Cardiac muscle cell (in vitro differentiated cells and primary cell): ENCODE measurements at regions not wholly inside any gene's neighbourhood (a gene's known extent, or its start where the extent isn't known, plus 50 kb on each side); places are given as distances from the start of the nearest gene placed in this dataset.

Source experiments
- DNase-seq, 2 donors: peaks; one replicate each; pipeline versions ENCODE4 v3.0.0 to v3.0.0-alpha.2; 2010 to 2017; ENCODE audit warnings: low read depth in 1 of 2, low spot score in 1 of 2
- H3K27ac ChIP-seq: fragments of 200-600 bp; sonication (generic); 2 replicates; pipeline ENCODE4 v1.5.1; 2016
- H3K27me3 ChIP-seq: fragments of 200-600 bp; sonication (generic); 2 replicates; pipeline ENCODE4 v1.6.0; 2016; ENCODE audit warnings: control low read depth
- H3K36me3 ChIP-seq: fragments of 200-600 bp; sonication (generic); 2 replicates; pipeline ENCODE4 v1.5.1; 2016; ENCODE audit warnings: control low read depth
- H3K4me1 ChIP-seq: fragments of 200-600 bp; sonication (generic); 2 replicates; pipeline ENCODE4 v1.8.1; 2017; ENCODE audit warnings: low read depth, mild to moderate bottlenecking, mixed run types
- H3K4me3 ChIP-seq: fragments of 200-600 bp; sonication (generic); 2 replicates; pipeline ENCODE4 v1.5.1; 2016; ENCODE audit warnings: mild to moderate bottlenecking
- H3K9me3 ChIP-seq: fragments of 200-600 bp; sonication (generic); 2 replicates; pipeline ENCODE4 v1.5.1; 2017; ENCODE audit warnings: low read depth, mild to moderate bottlenecking, control low read depth
- TF ChIP-seq, protein P1 (sequence below): IDR thresholded peaks from 2 replicates; pipeline ENCODE4 v1.5.1; 2012; ENCODE audit warnings: low read depth, mild to moderate bottlenecking, low read length

DNA sequence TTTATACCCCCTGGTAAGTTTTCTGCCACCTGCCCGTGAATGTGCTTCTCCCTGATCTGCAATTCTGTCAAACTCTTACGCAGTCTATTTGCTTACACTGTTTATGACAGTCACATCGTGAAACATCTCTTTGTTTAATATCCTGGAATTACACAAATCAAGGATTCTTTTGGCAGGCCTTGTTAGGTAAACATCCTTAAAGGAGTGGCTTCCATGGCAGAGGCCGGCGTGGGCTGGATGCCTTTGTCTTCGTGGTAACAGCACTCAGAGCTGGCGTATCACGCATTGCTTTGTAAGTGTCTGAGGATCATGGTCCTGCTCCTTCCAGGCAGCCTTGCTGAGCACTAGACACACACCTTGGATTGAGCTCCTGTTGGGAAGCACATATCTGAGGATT is 145.7 kb downstream of the IRX1 start:
- DNase-seq, result no peak
- no peaks in the 10 kb centered on the region for H3K9me3 ChIP-seq
- H3K27ac ChIP-seq, result no peak overlapping the region
- H3K27me3 ChIP-seq, result no peaks in the 10 kb centered on the region
- H3K4me3 ChIP-seq, result no peak overlapping the region
- H3K36me3 ChIP-seq, result no peaks in the 10 kb centered on the region
- TF ChIP-seq, protein P1, sequence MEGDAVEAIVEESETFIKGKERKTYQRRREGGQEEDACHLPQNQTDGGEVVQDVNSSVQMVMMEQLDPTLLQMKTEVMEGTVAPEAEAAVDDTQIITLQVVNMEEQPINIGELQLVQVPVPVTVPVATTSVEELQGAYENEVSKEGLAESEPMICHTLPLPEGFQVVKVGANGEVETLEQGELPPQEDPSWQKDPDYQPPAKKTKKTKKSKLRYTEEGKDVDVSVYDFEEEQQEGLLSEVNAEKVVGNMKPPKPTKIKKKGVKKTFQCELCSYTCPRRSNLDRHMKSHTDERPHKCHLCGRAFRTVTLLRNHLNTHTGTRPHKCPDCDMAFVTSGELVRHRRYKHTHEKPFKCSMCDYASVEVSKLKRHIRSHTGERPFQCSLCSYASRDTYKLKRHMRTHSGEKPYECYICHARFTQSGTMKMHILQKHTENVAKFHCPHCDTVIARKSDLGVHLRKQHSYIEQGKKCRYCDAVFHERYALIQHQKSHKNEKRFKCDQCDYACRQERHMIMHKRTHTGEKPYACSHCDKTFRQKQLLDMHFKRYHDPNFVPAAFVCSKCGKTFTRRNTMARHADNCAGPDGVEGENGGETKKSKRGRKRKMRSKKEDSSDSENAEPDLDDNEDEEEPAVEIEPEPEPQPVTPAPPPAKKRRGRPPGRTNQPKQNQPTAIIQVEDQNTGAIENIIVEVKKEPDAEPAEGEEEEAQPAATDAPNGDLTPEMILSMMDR, result no peak
- no peaks in the 10 kb centered on the region for H3K4me1 ChIP-seq

DNA sequence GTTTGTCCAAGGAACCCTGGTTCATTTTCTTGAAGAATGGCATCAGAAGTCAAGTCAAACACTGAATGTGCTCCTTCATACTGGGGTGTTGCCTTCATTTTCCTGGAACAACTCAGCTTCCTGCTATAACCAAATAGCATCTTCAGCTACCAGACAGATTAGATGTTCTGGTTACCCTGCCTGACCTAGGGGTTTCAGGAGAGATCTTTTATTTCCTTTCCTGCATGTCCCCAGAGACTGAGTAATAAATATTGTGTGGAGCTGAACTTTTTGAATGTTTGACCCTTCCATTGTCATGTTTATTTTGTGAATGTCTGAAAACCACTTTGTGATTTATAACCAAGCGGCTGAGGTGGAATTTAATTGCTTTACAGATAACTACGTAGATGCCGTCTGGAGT is 147.1 kb downstream of the IRX1 start:
- Histone ChIP-seq H3K27me3 (no peaks in the 10 kb centered on the region), H3K4me3 (no peak overlapping the region), H3K27ac (no peak overlapping the region), H3K4me1 (no peaks in the 10 kb centered on the region), H3K36me3 (no peaks in the 10 kb centered on the region), H3K9me3 (no peaks in the 10 kb centered on the region)
- DNase-seq, result no peak
- TF ChIP-seq, protein P1, result no peak

DNA sequence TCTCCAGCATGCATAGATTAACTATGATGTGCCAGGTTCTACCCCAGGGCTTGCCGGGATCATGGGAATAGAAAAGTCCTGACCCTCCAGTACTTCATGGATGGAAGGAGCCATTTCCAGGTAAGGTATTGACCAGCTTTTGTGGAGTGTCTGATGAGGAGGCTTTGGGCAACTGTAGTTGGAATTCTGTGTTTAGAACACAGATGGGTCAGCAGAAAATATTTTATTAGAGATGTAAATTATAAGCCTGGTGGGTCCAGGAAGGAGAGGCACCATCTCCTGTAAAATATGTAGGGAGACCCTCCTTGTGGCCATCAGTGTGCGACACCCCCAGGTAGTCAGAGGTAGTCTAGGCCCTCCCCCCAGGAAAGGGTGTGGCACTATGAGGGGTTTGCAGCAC is 156.2 kb downstream of the IRX1 start:
- Histone ChIP-seq H3K9me3 (no peaks in the 10 kb centered on the region), H3K27me3 (no peaks in the 10 kb centered on the region), H3K4me1 (no peaks in the 10 kb centered on the region), H3K4me3 (no peak overlapping the region), H3K27ac (no peak overlapping the region), H3K36me3 (no peaks in the 10 kb centered on the region)
- TF ChIP-seq, protein P1, result no peak
- DNase-seq, result no peak

DNA sequence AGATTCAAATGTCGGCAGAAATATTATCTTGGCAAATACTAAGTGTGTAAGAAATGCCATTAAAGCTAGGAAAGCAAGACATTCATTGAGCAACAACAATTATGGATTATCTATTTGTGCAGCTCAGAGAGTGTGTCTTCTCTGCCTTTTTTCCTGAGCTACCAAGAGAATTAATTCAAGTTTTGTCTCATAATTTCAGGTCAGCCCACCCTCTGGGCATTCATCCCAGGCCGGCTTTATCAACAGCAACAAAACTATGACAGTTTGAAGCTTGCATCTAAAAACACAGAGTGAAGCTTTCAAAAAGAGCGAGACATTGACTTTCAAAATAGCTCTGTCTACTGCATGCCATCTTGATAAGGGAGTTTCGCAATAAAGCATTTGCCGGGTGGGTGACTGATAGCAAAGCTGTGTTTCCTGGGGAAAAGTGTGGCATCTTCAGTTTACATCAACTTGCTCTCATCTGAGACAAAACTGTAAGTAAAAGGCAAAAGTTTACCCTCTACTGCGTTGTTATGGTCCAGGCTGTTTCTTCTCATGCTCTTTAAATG is 182.4 kb downstream of the IRX1 start:
- Histone ChIP-seq H3K4me3 (no peak overlapping the region), H3K4me1 (peaks cover 8% of the 10 kb centered on the region), H3K9me3 (no peaks in the 10 kb centered on the region), H3K27ac (no peak overlapping the region), H3K27me3 (no peaks in the 10 kb centered on the region), H3K36me3 (no peaks in the 10 kb centered on the region)
- no peak for DNase-seq
- TF ChIP-seq, protein P1, result no peak

DNA sequence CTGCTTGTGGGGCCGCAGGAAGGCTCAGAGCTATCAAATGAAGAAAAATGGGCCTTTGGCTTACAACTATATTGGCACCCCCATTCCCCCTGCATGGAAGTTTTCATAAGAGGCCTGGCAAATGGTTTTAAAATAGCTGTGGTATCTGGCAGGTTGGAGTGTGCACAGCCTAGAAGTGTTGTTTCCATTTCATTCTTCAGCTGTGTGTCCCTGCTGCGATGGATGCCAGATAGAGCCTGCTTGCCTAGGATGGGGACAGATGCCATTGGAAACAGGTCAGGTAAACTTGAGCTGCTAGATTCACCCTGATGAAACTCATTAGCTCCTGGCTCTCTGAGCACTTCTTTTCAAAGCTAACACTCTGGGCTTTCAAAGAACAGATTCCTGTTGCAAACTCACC is 183.3 kb downstream of the IRX1 start:
- no peaks in the 10 kb centered on the region for H3K27me3 ChIP-seq
- peaks cover 8% of the 10 kb centered on the region for H3K4me1 ChIP-seq
- H3K27ac ChIP-seq, result no peak overlapping the region
- DNase-seq, result peak in 1 of 2 donors; percentile 8
- H3K9me3 ChIP-seq, result no peaks in the 10 kb centered on the region
- H3K36me3 ChIP-seq, result no peaks in the 10 kb centered on the region
- TF ChIP-seq, protein P1, result no peak
- H3K4me3 ChIP-seq, result no peak overlapping the region

DNA sequence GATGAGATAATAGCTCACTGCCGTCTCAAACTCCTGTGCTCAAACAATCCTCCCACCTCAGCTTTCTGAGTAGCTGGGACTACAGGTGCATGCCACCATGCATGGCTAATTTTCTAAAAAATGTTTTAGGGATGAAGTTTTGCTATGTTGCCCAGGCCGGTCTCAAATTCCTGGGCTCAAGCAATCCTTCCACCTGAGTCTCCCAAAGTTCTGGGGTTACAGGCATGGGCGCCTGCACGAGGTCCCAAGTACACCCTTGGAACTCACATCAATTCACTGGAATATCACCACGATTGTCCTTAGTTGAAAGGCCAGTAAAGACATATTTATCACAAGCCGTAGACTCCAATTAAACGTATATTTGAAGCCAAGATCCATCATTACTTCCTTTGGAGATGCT is 184.6 kb downstream of the IRX1 start:
- H3K4me3 ChIP-seq, result no peak overlapping the region
- no peaks in the 10 kb centered on the region for H3K36me3 ChIP-seq
- TF ChIP-seq, protein P1, result no peak
- no peaks in the 10 kb centered on the region for H3K27me3 ChIP-seq
- no peak for DNase-seq
- no peaks in the 10 kb centered on the region for H3K9me3 ChIP-seq
- H3K4me1 ChIP-seq, result peaks cover 8% of the 10 kb centered on the region
- H3K27ac ChIP-seq, result no peak overlapping the region
